Osteocyte (in vitro differentiated cells): ENCODE measurements at regions not wholly inside any gene's neighbourhood (a gene's known extent, or its start where the extent isn't known, plus 50 kb on each side); places are given as distances from the start of the nearest gene placed in this dataset.
"Not testable (repeated sequence)": the region's sequence is repeated elsewhere in the genome, so short reads cannot be mapped to it uniquely, and the experiment has no call there.

Experiments
- DNase-seq: peaks from one replicate; pipeline ENCODE4 v3.0.0; 2021; ENCODE audit warnings: mixed read lengths; ENCODE audit not compliant: unreplicated experiment; ENCODE audit errors: extremely low spot score
- H3K27ac Mint-ChIP-seq: one replicate; pipeline ENCODE4 v1.8.0; 2021; ENCODE audit warnings: mild to moderate bottlenecking, mixed read lengths; ENCODE audit not compliant: unreplicated experiment
- H3K27me3 Mint-ChIP-seq: one replicate; pipeline ENCODE4 v1.8.0; 2021; ENCODE audit warnings: mixed read lengths; ENCODE audit not compliant: unreplicated experiment
- H3K36me3 Mint-ChIP-seq: one replicate; pipeline ENCODE4 v1.8.0; 2021; ENCODE audit warnings: mixed read lengths; ENCODE audit not compliant: unreplicated experiment
- H3K4me1 Mint-ChIP-seq: one replicate; pipeline ENCODE4 v1.8.0; 2021; ENCODE audit warnings: mixed read lengths; ENCODE audit not compliant: unreplicated experiment
- H3K4me3 Mint-ChIP-seq: one replicate; pipeline ENCODE4 v1.8.0; 2021; ENCODE audit warnings: mild to moderate bottlenecking, moderate library complexity, mixed read lengths; ENCODE audit not compliant: unreplicated experiment
- H3K9me3 Mint-ChIP-seq: one replicate; pipeline ENCODE4 v1.8.0; 2021; ENCODE audit warnings: mixed read lengths; ENCODE audit not compliant: unreplicated experiment
- TF ChIP-seq, protein P1 (sequence below): fragments of 200-600 bp; sonication (generic); IDR thresholded peaks from 2 replicates; pipeline ENCODE4 v1.5.0; 2021; ENCODE audit warnings: antibody characterized with exemption, mild to moderate bottlenecking, moderate library complexity

DNA sequence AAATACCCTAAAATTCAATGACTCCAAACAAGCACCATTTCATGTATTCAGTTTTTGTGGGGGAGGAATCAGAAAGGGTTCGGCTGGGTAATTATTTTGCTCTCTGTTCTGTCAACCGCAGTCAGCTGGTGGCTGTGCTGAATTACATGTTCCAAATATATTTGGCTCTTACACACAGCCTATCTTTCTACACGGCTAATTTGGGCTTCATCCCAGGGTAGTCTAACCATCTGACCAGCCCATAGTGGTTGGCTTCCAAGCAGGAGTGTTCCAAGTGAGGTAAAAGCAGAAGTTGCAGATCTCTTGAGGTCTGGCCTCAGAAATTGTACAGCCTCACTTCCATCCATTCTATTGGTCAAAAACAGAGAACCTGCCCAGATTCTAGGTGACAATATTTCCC is 760.8 kb upstream of the SEMA6D start:
- H3K9me3 Mint-ChIP-seq = peaks cover 2% of the 10 kb centered on the region
- no peak overlapping the region for H3K27ac Mint-ChIP-seq
- H3K36me3 Mint-ChIP-seq = no peaks in the 10 kb centered on the region
- H3K4me3 Mint-ChIP-seq = no peak overlapping the region
- no peaks in the 10 kb centered on the region for H3K4me1 Mint-ChIP-seq
- DNase-seq = no peak
- TF ChIP-seq, protein P1, sequence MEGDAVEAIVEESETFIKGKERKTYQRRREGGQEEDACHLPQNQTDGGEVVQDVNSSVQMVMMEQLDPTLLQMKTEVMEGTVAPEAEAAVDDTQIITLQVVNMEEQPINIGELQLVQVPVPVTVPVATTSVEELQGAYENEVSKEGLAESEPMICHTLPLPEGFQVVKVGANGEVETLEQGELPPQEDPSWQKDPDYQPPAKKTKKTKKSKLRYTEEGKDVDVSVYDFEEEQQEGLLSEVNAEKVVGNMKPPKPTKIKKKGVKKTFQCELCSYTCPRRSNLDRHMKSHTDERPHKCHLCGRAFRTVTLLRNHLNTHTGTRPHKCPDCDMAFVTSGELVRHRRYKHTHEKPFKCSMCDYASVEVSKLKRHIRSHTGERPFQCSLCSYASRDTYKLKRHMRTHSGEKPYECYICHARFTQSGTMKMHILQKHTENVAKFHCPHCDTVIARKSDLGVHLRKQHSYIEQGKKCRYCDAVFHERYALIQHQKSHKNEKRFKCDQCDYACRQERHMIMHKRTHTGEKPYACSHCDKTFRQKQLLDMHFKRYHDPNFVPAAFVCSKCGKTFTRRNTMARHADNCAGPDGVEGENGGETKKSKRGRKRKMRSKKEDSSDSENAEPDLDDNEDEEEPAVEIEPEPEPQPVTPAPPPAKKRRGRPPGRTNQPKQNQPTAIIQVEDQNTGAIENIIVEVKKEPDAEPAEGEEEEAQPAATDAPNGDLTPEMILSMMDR = no peak
- H3K27me3 Mint-ChIP-seq = no peaks in the 10 kb centered on the region

DNA sequence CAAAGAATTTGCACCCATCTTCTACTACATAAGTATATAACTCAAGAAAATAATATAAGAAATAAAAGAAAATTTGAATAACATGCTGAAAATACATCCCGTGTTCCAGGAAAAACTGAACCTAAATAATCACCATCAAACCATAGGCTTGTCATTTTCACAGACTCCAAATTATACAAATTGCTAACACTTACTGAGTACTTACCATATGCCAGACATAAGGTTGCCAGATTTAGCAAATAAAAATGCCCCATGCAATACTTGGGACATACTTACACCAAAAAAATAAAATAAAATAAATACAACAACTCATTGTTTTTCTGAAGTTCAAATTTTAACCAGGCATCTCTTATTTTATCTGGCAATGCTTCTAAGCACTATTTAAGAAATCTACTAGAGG is 760.4 kb upstream of the SEMA6D start:
- Mint-ChIP-seq H3K27ac (no peak overlapping the region), H3K4me1 (no peaks in the 10 kb centered on the region), H3K36me3 (no peaks in the 10 kb centered on the region), H3K4me3 (no peak overlapping the region), H3K9me3 (no peaks in the 10 kb centered on the region), H3K27me3 (no peaks in the 10 kb centered on the region)
- no peak for DNase-seq
- TF ChIP-seq, protein P1 = no peak

DNA sequence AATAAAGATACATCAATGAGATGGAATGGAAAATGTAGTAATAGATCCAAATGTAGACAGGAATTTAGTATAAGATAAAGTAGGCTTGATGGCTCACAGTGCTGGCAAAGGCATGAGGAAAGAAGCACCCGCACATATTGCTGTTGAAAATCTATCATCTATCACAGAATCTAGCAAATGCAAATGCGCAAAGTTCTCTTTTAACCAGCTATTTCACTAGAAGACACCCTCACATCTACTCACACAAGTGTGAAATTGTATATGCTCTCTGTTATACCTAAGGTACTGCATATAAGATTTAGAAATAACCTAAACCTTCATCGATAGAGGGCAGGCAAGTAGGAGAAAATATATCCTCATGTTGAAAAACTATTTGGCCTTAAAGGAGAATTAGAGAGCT is 756.7 kb upstream of the SEMA6D start:
- H3K27me3 Mint-ChIP-seq = no peaks in the 10 kb centered on the region
- H3K36me3 Mint-ChIP-seq = no peaks in the 10 kb centered on the region
- no peak overlapping the region for H3K27ac Mint-ChIP-seq
- TF ChIP-seq, protein P1 = no peak
- H3K4me1 Mint-ChIP-seq = no peaks in the 10 kb centered on the region
- H3K4me3 Mint-ChIP-seq = no peak overlapping the region
- no peak for DNase-seq
- H3K9me3 Mint-ChIP-seq = peaks cover 3% of the 10 kb centered on the region

DNA sequence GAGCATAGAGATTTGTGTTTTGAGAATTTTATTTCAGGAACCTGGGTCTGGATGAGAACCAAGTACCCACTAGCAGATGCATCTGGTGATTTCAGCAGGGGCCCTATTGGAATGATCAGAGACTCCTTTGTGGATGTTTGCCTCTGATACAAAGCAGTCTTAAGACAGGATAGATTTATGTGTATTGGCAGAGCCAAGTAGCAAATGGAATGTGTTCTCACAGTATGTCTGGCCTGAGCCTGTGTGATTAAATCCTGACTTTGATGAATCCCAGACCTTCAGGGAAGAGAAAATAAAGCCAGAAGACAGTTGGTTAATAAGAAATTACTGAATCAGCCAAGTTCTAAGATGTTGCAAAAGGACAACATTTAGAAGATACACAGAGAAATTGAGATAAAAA is 755.5 kb upstream of the SEMA6D start:
- H3K4me3 Mint-ChIP-seq = no peak overlapping the region
- H3K36me3 Mint-ChIP-seq = no peaks in the 10 kb centered on the region
- no peak overlapping the region for H3K27ac Mint-ChIP-seq
- no peak for DNase-seq
- H3K27me3 Mint-ChIP-seq = no peaks in the 10 kb centered on the region
- H3K9me3 Mint-ChIP-seq = peaks cover 7% of the 10 kb centered on the region
- TF ChIP-seq, protein P1 = no peak
- H3K4me1 Mint-ChIP-seq = no peaks in the 10 kb centered on the region

DNA sequence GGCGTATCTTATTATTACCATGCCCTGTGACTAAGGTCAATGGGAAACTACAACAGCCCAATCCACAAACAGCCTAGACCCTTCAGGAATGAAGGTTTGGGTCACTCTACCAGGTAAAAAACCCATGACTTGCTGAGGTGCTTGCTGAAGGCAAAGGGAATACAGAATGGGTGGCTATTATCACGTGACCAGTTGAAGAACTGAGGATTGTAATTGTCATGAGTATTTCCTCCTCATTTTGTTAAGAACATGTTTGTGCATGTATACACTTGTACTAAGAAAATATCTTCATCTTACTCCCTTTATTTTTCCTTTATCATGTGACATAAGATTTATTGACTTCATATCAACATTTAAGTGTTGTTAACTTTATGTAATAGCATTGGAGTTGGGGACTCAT is 729.2 kb upstream of the SEMA6D start:
- not testable (repeated sequence) for DNase-seq, H3K4me1 Mint-ChIP-seq, H3K27ac Mint-ChIP-seq, H3K27me3 Mint-ChIP-seq, H3K4me3 Mint-ChIP-seq, H3K36me3 Mint-ChIP-seq
- H3K9me3 Mint-ChIP-seq = peaks cover 39% of the 10 kb centered on the region

DNA sequence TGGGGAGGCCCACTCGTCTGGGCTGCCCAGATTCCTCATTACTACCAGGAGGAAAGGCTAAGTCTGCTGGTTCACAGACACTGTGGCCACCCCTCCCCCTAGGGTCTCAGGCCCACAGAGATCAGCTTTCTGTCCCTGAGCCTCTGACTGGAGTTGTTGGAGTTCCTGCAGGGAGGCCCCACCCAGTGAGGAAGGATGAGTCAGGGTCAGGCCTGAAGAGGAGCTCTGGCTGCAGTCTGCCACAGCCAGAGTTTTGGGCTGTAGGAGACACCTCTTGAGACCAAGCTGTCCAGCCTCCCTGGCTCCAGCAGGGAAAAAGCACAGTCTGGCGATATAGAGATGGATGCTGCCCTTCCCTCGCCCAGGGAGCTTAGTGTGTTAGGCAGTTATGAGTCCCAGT is 720.9 kb upstream of the SEMA6D start:
- no peaks in the 10 kb centered on the region for H3K27me3 Mint-ChIP-seq
- H3K4me1 Mint-ChIP-seq = no peaks in the 10 kb centered on the region
- H3K36me3 Mint-ChIP-seq = peaks cover 2% of the 10 kb centered on the region
- TF ChIP-seq, protein P1 = no peak
- DNase-seq = no peak
- H3K27ac Mint-ChIP-seq = no peak overlapping the region
- H3K9me3 Mint-ChIP-seq = peaks cover 26% of the 10 kb centered on the region
- no peak overlapping the region for H3K4me3 Mint-ChIP-seq
